ENCODE measurements at regions not wholly inside any gene's neighbourhood (a gene's known extent, or its start where the extent isn't known, plus 50 kb on each side); places are given as distances from the start of the nearest gene placed in this dataset.
"Not testable (repeated sequence)": the region's sequence is repeated elsewhere in the genome, so short reads cannot be mapped to it uniquely, and the experiment has no call there.

DNA sequence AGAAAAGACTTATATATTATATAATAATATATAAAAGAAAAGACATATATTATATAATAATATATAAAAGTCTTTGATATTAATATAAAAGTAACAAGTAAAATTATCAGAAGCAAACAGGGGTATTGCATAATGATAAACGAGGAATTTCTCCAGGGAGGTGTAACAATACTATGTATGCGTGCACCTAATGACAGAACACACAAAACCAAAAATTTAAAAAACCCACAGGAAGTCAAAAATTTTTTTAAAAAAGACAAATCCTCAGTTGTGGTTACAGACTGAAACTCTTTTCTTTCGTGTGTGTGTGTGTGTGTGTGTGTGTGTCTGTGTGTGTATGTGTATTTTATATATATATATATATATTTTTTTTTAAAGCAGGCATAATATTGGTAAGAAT is 279.2 kb upstream of the DPP6 start:
- no peaks in the 10 kb centered on the region for H3K4me1 ChIP-seq
- in situ Hi-C loops (cut with MboI; ENCODE audit: low pct_ligation_motif_present in 1 of 4, low pct_unique_long_range_greater_than_20kb in 1 of 4, low sequenced_read_pairs in 3 of 4) (no loop called here), intact Hi-C loops (cut with DNase I; ENCODE audit: low total_unique reads) (no loop called here)
- no peak overlapping the region for H3K4me3 ChIP-seq
- DNase-seq: no peak
- no peaks in the 10 kb centered on the region for H3K36me3 ChIP-seq
- TF ChIP-seq POLR2A (IDR thresholded peaks at IDR 0.05) (no peak), POLR2AphosphoS5 (IDR thresholded peaks at IDR 0.05) (no peak), EP300 (IDR thresholded peaks at IDR 0.05; ENCODE audit: low read depth) (no peak)
- TF ChIP-seq, protein P1, sequence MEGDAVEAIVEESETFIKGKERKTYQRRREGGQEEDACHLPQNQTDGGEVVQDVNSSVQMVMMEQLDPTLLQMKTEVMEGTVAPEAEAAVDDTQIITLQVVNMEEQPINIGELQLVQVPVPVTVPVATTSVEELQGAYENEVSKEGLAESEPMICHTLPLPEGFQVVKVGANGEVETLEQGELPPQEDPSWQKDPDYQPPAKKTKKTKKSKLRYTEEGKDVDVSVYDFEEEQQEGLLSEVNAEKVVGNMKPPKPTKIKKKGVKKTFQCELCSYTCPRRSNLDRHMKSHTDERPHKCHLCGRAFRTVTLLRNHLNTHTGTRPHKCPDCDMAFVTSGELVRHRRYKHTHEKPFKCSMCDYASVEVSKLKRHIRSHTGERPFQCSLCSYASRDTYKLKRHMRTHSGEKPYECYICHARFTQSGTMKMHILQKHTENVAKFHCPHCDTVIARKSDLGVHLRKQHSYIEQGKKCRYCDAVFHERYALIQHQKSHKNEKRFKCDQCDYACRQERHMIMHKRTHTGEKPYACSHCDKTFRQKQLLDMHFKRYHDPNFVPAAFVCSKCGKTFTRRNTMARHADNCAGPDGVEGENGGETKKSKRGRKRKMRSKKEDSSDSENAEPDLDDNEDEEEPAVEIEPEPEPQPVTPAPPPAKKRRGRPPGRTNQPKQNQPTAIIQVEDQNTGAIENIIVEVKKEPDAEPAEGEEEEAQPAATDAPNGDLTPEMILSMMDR (IDR thresholded peaks at IDR 0.05): no peak
- no peaks in the 10 kb centered on the region for H3K9me3 ChIP-seq
- H3K27ac ChIP-seq: no peak overlapping the region
- no peaks in the 10 kb centered on the region for H3K27me3 ChIP-seq
- WGBS, 2 donors (ENCODE audit: low coverage in 1 of 2): 41 to 56% methylated on average over 3 of the region's 3 CpGs

DNA sequence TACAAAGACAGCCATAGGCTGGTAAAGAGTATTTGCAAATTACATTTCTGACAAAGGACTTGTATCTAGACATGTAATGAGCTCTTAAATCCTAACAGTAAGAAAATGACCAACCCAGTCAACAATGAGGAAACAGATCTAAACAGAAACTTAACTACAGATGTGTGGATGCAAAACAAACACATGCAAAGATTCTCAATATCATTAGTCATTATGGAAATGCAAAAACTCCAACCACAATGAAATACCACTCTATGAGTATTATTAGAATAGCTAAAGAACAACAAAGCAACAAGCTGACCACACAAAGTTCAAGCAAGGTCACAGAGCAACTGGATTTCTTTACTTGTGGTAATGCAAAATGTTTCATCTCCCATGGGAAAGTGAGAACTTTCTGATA is 275.3 kb upstream of the DPP6 start:
- intact Hi-C loops (cut with DNase I; ENCODE audit: low total_unique reads); H3K36me3 ChIP-seq; in situ Hi-C loops (cut with MboI; ENCODE audit: low pct_ligation_motif_present in 1 of 4, low pct_unique_long_range_greater_than_20kb in 1 of 4, low sequenced_read_pairs in 3 of 4); H3K9me3 ChIP-seq; H3K27me3 ChIP-seq; DNase-seq; H3K4me1 ChIP-seq; H3K27ac ChIP-seq; H3K4me3 ChIP-seq: not testable (repeated sequence)

DNA sequence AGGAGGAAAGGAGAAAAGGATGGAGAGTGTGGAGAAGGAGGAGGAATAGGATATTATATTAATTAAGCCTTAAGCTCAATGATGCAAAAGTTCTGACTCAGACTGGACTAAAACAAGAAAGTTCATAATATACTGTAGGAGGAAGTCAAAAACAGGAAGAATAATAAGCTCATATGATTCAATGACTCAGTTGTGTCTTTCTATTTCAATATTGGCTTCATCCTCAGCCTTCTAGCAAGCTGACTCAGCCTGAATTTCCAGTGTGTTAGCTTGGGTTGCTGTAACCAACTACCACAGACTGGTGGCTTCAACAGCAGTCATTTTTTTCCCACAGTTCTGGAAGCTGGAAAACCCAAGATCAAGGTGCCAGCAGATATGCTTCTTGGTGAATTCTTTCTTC is 254.8 kb upstream of the DPP6 start:
- H3K27ac ChIP-seq; H3K4me3 ChIP-seq; intact Hi-C loops (cut with DNase I; ENCODE audit: low total_unique reads); H3K9me3 ChIP-seq; H3K4me1 ChIP-seq; H3K27me3 ChIP-seq; DNase-seq; H3K36me3 ChIP-seq; in situ Hi-C loops (cut with MboI; ENCODE audit: low pct_ligation_motif_present in 1 of 4, low pct_unique_long_range_greater_than_20kb in 1 of 4, low sequenced_read_pairs in 3 of 4): not testable (repeated sequence)

DNA sequence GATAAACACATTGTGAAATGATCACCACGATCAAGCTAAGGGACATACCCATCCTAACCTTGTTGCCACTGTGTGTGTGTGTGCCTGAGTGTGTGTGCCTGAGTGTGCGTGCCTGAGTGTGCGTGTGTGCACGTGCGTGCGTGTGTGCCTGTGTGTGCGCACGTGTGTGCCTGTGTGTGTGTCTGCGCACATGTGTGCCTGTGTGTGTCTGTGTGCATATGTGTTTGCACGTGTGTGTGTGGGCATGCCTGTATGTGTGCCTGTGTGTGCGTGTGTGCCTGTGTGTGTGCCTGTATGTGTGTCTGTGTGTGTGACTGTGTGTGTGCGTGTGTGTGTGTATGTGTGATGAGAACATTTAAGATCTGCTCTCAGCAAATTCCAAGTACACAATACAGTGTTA is 244.1 kb upstream of the DPP6 start:
- H3K27me3 ChIP-seq: no peaks in the 10 kb centered on the region
- no peak for TF ChIP-seq POLR2A (IDR thresholded peaks at IDR 0.05)
- no peak for TF ChIP-seq EP300 (IDR thresholded peaks at IDR 0.05; ENCODE audit: low read depth)
- no peak for TF ChIP-seq POLR2AphosphoS5 (IDR thresholded peaks at IDR 0.05)

DNA sequence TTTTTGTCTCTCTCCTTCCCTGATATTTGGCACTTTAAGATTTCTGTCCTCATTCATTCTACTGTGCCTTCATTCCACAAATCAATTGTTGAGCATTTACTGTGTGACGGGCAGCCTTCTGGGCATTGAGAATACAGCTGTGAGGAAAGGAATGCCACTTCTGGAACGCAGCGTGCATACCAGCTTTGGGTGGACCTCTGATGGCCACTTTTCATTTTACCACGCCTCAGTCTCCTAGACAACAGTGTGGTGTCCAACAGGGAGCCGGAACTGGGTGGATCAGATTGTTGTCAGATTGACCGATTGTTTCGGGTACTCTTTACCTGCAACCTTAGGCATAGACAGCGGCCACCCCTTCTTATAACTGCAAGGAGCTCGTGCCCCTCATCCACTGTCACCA is 222.7 kb upstream of the DPP6 start:
- 72 to 80% methylated on average over 2 to 9 of the region's 9 CpGs for WGBS, 2 donors (ENCODE audit: low coverage in 1 of 2)
- Histone ChIP-seq H3K27me3 (no peaks in the 10 kb centered on the region), H3K4me3 (no peak overlapping the region), H3K27ac (no peak overlapping the region), H3K4me1 (no peaks in the 10 kb centered on the region), H3K36me3 (no peaks in the 10 kb centered on the region), H3K9me3 (no peaks in the 10 kb centered on the region)
- intact Hi-C loops (cut with DNase I; ENCODE audit: low total_unique reads) (no loop called here), in situ Hi-C loops (cut with MboI; ENCODE audit: low pct_ligation_motif_present in 1 of 4, low pct_unique_long_range_greater_than_20kb in 1 of 4, low sequenced_read_pairs in 3 of 4) (loop anchor here in 1 of 4 donors (25.0 kb wide), 1 partner anchor 442 kb away; no protein-coding TSS in a partner anchor)
- no peak for TF ChIP-seq POLR2AphosphoS5 (IDR thresholded peaks at IDR 0.05)
- no peak for TF ChIP-seq POLR2A (IDR thresholded peaks at IDR 0.05)
- no peak for TF ChIP-seq EP300 (IDR thresholded peaks at IDR 0.05; ENCODE audit: low read depth)
- TF ChIP-seq, protein P1 (IDR thresholded peaks at IDR 0.05): no peak
- DNase-seq: no peak

More for the DNA sequence above, 244.1 kb upstream of the DPP6 start:
- DNase-seq: no peak
- Histone ChIP-seq H3K4me3 (no peak overlapping the region), H3K9me3 (no peaks in the 10 kb centered on the region), H3K27ac (no peak overlapping the region), H3K4me1 (no peaks in the 10 kb centered on the region), H3K36me3 (no peaks in the 10 kb centered on the region)
- intact Hi-C loops (cut with DNase I; ENCODE audit: low total_unique reads): no loop called here
- whole genome bisulfite sequencing, 2 donors (ENCODE audit: low coverage in 1 of 2): 87 to 91% methylated on average over 11 to 12 of the region's 12 CpGs
- in situ Hi-C loops (cut with MboI; ENCODE audit: low pct_ligation_motif_present in 1 of 4, low pct_unique_long_range_greater_than_20kb in 1 of 4, low sequenced_read_pairs in 3 of 4): no loop called here

DNA sequence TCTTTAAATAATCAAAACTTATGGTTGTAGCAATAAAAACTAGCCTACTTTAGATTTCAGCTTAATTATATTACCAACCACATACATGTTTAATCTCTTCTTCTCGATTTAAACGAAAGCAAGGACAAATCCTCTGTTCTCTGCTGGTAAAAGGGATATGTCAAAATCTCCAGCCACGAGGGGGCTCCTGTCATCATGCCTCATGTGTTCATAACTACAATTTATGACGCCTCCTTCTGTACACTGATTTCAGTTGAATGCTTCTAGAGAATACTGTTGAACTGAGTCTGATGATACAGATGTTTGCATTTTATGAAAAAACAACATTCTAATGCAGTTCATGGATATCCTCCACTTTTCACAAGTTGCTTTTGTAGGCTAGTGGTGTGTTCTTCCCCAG is 220.0 kb upstream of the DPP6 start:
- no peak overlapping the region for H3K4me3 ChIP-seq
- in situ Hi-C loops (cut with MboI; ENCODE audit: low pct_ligation_motif_present in 1 of 4, low pct_unique_long_range_greater_than_20kb in 1 of 4, low sequenced_read_pairs in 3 of 4): loop anchor here in 1 of 4 donors (25.0 kb wide), 1 partner anchor 445 kb away; no protein-coding TSS in a partner anchor
- WGBS, 2 donors (ENCODE audit: low coverage in 1 of 2): 41 to 42% methylated on average over 4 of the region's 4 CpGs
- TF ChIP-seq EP300 (IDR thresholded peaks at IDR 0.05; ENCODE audit: low read depth): no peak
- TF ChIP-seq, protein P1 (IDR thresholded peaks at IDR 0.05): no peak
- no peak for TF ChIP-seq POLR2A (IDR thresholded peaks at IDR 0.05)
- no peak for TF ChIP-seq POLR2AphosphoS5 (IDR thresholded peaks at IDR 0.05)
- intact Hi-C loops (cut with DNase I; ENCODE audit: low total_unique reads): no loop called here
- no peaks in the 10 kb centered on the region for H3K36me3 ChIP-seq
- H3K27ac ChIP-seq: no peak overlapping the region
- DNase-seq: no peak
- H3K27me3 ChIP-seq: no peaks in the 10 kb centered on the region
- H3K4me1 ChIP-seq: peaks cover 0 to 3% (median 0%) of the 10 kb centered on the region in 4 donors
- no peaks in the 10 kb centered on the region for H3K9me3 ChIP-seq
